ENCODE measurements at regions not wholly inside any gene's neighbourhood (a gene's known extent, or its start where the extent isn't known, plus 50 kb on each side); places are given as distances from the start of the nearest gene placed in this dataset.
A peak's percentile ranks its signal among the peaks of the same experiment; 100 is the strongest.

DNA sequence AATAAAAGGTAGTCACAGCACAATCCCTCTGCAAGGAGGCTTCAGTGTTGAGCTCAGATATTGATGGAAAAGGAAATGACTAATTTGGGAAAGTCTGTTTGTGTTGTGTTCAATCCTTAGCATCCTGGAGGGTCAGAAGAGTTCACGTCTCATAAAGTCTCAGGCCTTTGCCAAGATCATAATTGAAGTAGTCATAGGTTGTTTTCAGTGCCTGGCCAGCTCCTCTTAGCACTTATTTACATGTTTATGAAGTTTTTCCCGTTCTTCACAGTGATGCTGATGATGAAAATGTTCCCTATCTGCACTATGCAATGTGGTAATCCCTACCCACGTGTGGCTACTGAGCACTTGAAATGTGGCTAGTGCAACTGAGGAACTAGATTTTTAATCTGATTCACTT, 61.6 kb upstream of the TGFBR2 start:
- H3K27me3 Mint-ChIP-seq = no peaks in the 10 kb centered on the region
- H3K27ac Mint-ChIP-seq = no peak overlapping the region
- no peak overlapping the region for H3K4me3 Mint-ChIP-seq
- intact Hi-C loops (cut with micrococcal nuclease) = no loop called here
- H3K4me1 Mint-ChIP-seq (ENCODE audit: low read depth) = peaks cover 17% of the 10 kb centered on the region
- H3K36me3 Mint-ChIP-seq (ENCODE audit: low read depth) = no peaks in the 10 kb centered on the region
- H3K9me3 Mint-ChIP-seq = peaks cover 9% of the 10 kb centered on the region

DNA sequence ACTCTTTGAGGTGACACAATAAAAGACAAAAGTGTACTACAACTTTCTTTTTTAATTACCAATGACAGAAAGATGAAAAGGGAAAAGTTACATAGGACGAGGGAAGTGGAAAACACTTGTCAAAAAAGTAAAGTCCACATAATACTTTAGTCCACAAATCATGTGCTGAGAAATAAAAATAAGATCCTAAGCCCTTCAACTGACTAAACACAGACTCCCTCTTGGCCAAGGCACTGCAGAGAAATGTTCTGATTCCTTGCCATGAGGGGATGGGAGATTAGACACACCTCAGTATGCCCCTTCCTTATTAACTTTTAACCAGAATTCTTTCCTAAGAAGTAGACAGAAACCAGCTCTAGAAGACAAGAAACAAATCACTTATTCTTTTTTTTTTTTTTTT, 59.5 kb upstream of the TGFBR2 start:
- H3K4me1 Mint-ChIP-seq (ENCODE audit: low read depth) = peaks cover 20% of the 10 kb centered on the region
- peaks cover 9% of the 10 kb centered on the region for H3K9me3 Mint-ChIP-seq
- no peak overlapping the region for H3K27ac Mint-ChIP-seq
- no peaks in the 10 kb centered on the region for H3K27me3 Mint-ChIP-seq
- no peak overlapping the region for H3K4me3 Mint-ChIP-seq
- H3K36me3 Mint-ChIP-seq (ENCODE audit: low read depth) = no peaks in the 10 kb centered on the region
- intact Hi-C loops (cut with micrococcal nuclease) = no loop called here

DNA sequence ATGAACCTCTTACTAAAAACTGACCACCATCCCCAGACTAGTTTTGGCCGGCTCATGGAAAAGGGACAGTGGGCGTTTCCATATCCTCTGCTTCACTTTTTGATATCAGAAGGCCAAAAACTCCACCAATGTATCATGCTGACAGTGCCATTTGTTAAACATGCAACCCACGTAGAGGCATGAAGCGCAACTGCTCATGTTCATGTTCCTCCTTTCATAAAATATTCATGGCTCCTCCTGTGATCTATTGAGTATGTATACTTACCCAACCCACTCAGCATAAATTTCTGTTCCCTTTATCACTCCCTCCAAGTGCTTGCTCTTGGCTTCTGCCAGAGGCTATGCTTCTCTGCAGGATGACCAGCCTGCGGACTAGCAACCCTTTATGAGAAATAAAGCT, 58.7 kb upstream of the TGFBR2 start:
- intact Hi-C loops (cut with micrococcal nuclease) = no loop called here
- H3K27ac Mint-ChIP-seq = peak overlapping the region; percentile 66
- H3K9me3 Mint-ChIP-seq = peaks cover 9% of the 10 kb centered on the region
- H3K36me3 Mint-ChIP-seq (ENCODE audit: low read depth) = no peaks in the 10 kb centered on the region
- H3K4me3 Mint-ChIP-seq = no peak overlapping the region
- no peaks in the 10 kb centered on the region for H3K27me3 Mint-ChIP-seq
- peaks cover 20% of the 10 kb centered on the region for H3K4me1 Mint-ChIP-seq (ENCODE audit: low read depth)

DNA sequence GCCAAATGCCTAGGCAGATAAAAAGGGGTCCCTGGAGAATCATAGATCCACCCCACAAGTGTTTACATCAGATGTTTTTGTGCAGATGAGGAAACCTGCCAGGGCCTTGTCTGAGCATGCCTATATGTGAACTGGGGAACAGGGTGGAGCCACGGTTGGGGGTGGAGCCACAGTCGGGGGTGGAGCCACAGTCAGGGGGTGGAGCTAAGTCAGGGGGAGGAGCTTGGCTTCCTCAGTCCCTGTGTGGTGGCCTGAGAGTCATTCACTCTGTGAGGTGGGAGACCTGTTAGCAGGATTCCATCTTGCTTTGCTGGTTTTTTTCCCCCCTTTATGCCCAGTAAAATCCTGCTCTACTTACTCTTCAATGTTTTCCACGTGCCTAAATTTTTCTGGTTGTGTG, 57.8 kb upstream of the TGFBR2 start:
- no peaks in the 10 kb centered on the region for H3K27me3 Mint-ChIP-seq
- intact Hi-C loops (cut with micrococcal nuclease) = no loop called here

DNA sequence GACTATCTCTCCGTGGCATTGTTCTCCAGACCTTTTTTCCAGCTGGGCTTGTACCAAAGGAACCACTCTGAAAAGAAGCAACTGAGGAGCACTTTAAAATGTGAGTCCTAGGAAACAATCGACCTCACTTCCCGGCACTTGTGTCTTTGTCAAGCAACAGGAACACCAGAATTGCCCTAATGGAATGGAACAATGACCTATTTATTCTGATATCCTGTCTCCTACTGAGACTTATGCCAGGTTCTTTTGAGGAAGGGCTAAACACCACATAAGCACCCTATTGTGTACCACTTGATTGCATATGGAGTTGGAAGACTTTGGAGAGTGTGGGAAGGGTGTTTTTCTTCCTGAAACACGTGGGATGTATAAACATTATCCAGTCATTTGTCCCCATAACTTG, 56.8 kb upstream of the TGFBR2 start:
- H3K36me3 Mint-ChIP-seq (ENCODE audit: low read depth) = no peaks in the 10 kb centered on the region

More for the DNA sequence above, 57.8 kb upstream of the TGFBR2 start:
- Mint-ChIP-seq H3K9me3 (peaks cover 9% of the 10 kb centered on the region), H3K4me3 (no peak overlapping the region), H3K27ac (no peak overlapping the region), H3K36me3 (ENCODE audit: low read depth) (no peaks in the 10 kb centered on the region), H3K4me1 (ENCODE audit: low read depth) (peaks cover 20% of the 10 kb centered on the region)

DNA sequence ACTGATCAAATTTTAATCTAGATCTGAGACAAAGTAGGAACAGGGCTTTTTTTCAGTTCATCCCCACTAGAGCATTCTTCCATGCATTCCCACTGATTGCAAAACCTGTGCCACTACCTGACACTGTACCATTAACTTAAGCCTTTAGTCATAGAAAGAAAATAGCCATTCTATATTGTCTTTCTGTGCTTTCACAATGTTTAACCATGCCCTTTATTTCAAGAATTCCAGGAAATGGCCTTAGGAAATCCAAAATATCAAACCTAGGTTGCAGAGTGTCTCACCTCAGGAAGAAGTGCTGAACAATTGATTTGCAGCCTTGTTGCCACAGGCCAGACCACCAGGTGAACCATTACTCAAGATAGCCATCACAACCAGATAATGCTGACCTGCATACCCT, 56.2 kb upstream of the TGFBR2 start:
- H3K36me3 Mint-ChIP-seq (ENCODE audit: low read depth) = no peaks in the 10 kb centered on the region
- intact Hi-C loops (cut with micrococcal nuclease) = loop anchor here (10.0 kb wide), 1 partner anchor 505 kb away; no protein-coding TSS in a partner anchor
- H3K9me3 Mint-ChIP-seq = peaks cover 9% of the 10 kb centered on the region
- H3K27me3 Mint-ChIP-seq = no peaks in the 10 kb centered on the region
- peaks cover 20% of the 10 kb centered on the region for H3K4me1 Mint-ChIP-seq (ENCODE audit: low read depth)
- no peak overlapping the region for H3K27ac Mint-ChIP-seq
- no peak overlapping the region for H3K4me3 Mint-ChIP-seq

More for the DNA sequence above, 56.8 kb upstream of the TGFBR2 start:
- Mint-ChIP-seq H3K27me3 (no peaks in the 10 kb centered on the region), H3K4me1 (ENCODE audit: low read depth) (peaks cover 20% of the 10 kb centered on the region), H3K9me3 (peaks cover 9% of the 10 kb centered on the region), H3K4me3 (no peak overlapping the region), H3K27ac (no peak overlapping the region)
- intact Hi-C loops (cut with micrococcal nuclease) = no loop called here

DNA sequence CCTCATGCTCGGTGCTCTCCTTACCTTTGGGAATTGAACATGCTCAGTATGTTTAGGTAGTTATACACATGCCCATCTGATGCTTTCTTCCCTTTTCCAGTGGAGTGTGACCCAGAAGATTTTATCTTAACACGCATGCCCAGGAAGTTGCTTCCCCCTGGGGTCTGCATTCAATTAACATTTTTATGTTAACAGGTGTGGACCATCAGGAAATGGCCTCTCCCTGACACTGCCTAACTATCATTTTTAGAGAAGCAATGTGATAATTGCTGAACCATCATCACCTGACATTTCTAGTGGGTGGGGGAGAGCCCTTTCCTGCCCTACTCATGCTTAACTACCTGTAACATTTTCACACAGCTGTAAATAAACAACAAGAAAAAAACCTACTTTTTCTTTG, 55.1 kb upstream of the TGFBR2 start:
- Mint-ChIP-seq H3K36me3 (ENCODE audit: low read depth) (no peaks in the 10 kb centered on the region), H3K4me3 (no peak overlapping the region), H3K27me3 (no peaks in the 10 kb centered on the region), H3K27ac (no peak overlapping the region), H3K9me3 (peaks cover 9% of the 10 kb centered on the region), H3K4me1 (ENCODE audit: low read depth) (peaks cover 20% of the 10 kb centered on the region)
- intact Hi-C loops (cut with micrococcal nuclease) = loop anchor here (10.0 kb wide), 1 partner anchor 506 kb away; no protein-coding TSS in a partner anchor

DNA sequence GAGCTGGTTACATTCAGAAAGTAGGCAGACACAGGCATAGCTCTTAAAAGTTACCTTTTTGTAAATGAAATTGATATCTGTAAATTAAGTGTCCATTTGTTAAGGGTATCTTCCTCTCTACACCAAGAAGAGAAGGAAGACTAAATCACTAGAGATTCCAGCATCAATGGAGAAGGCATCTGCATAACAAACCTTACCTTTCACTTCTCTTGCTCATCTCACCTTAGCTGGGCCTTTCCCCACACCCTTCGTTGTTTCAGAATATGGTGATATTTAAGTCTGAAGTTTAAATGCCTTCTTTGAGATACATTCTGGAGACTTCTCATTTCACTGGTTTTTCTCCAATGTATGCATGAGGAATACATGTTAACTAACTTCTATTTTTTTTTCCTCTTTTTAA, 54.5 kb upstream of the TGFBR2 start:
- Mint-ChIP-seq H3K4me1 (ENCODE audit: low read depth) (peaks cover 20% of the 10 kb centered on the region), H3K27me3 (no peaks in the 10 kb centered on the region), H3K9me3 (peaks cover 9% of the 10 kb centered on the region), H3K4me3 (no peak overlapping the region), H3K36me3 (ENCODE audit: low read depth) (no peaks in the 10 kb centered on the region), H3K27ac (no peak overlapping the region)
- intact Hi-C loops (cut with micrococcal nuclease) = loop anchor here (10.0 kb wide), 1 partner anchor 507 kb away; no protein-coding TSS in a partner anchor

DNA sequence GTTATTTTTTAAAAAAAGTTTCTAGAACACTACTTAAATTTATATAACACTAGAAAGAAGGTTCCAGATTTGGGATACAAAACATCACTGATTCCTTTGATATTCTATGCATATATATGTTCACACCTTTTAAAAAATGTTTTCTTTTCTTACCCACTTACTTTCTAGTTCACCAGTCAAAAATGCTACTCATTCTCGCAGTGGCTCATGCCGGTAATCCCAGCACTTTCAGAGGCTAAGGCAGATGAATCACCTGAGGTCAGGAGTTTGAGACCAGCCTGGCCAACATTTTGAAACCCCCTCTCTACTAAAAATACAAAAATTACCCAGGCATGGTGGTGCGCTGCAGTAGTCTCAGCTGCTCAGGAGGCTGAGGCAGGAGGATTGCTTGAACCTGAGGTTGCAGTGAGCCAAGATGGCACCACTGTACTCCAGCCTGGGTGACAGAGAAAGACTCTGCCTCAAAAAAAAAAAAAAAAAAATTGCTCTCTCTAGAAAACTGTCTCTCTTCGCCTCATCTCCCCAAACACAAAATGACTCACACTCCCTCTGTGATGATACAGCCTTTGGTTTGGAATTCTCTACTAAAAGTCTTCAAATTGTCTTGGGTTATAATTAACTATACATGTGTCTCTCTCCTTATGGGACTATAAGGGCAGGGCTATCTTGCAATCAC, 52.6 kb upstream of the TGFBR2 start:
- Mint-ChIP-seq H3K27ac (no peak overlapping the region), H3K36me3 (ENCODE audit: low read depth) (no peaks in the 10 kb centered on the region), H3K27me3 (no peaks in the 10 kb centered on the region), H3K4me3 (no peak overlapping the region), H3K4me1 (ENCODE audit: low read depth) (peaks cover 8% of the 10 kb centered on the region), H3K9me3 (no peaks in the 10 kb centered on the region)
- intact Hi-C loops (cut with micrococcal nuclease) = loop anchor here (10.0 kb wide), 1 partner anchor 509 kb away; no protein-coding TSS in a partner anchor

DNA sequence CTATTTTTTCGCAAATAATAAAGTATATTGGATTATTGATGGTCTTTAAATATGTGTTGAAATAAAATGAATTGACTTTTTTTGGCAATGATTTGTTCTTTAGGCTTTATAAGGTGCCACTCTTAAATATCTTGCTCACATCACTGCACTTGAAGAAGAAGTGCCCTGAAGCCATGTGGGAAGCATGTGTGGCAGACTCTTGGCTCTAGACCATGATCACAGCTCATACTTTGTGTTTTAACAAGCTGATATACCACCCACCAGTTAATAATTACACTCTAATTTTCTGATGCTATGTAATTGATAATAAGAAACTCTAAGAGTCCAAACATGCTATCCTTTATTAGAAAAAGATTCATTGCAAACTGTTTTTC, 52.1 kb upstream of the TGFBR2 start:
- Mint-ChIP-seq H3K4me1 (ENCODE audit: low read depth) (peaks cover 8% of the 10 kb centered on the region), H3K9me3 (no peaks in the 10 kb centered on the region), H3K36me3 (ENCODE audit: low read depth) (no peaks in the 10 kb centered on the region), H3K4me3 (no peak overlapping the region), H3K27ac (no peak overlapping the region), H3K27me3 (no peaks in the 10 kb centered on the region)
- intact Hi-C loops (cut with micrococcal nuclease) = loop anchor here (10.0 kb wide), 1 partner anchor 510 kb away; no protein-coding TSS in a partner anchor

DNA sequence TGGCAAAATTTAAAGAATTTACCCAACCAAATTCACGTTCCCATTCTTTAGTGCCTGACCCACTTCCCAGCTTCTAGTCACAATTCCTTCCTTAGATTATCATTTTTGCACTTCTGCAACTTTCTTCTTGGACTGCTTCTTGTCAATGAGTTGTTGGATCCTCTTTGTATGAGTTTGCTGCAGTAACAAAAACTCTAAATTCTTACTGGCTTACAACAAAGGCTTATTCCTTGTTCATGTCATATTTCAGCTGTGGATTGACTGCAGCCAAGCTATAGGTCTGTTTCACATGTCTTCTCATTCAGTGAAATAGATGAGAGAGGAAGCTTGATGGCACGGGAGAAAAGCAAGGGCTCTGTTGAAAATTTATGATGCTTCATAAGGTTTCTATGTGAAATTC, 50.4 kb upstream of the TGFBR2 start:
- Mint-ChIP-seq H3K27ac (no peak overlapping the region), H3K4me1 (ENCODE audit: low read depth) (peaks cover 5% of the 10 kb centered on the region), H3K27me3 (no peaks in the 10 kb centered on the region), H3K4me3 (no peak overlapping the region), H3K9me3 (no peaks in the 10 kb centered on the region), H3K36me3 (ENCODE audit: low read depth) (no peaks in the 10 kb centered on the region)
- intact Hi-C loops (cut with micrococcal nuclease) = loop anchor here (10.0 kb wide), 1 partner anchor 511 kb away; no protein-coding TSS in a partner anchor

All from dendritic cell treated with granulocyte-macrophage colony-stimulating factor and Interleukin-4, amounts not matched to agents 40 ng/mL and 50 ng/mL, for 4 days (primary cell).